ENCODE measurements at regions not wholly inside any gene's neighbourhood (a gene's known extent, or its start where the extent isn't known, plus 50 kb on each side); places are given as distances from the start of the nearest gene placed in this dataset.

GRCh38 chr5:7179364-7179763 lies 216.6 kb upstream of the ADCY2 start:
- no peak for TF ChIP-seq CTCF (IDR thresholded peaks at IDR 0.05; ENCODE audit: control extremely low read depth, extremely low read depth, low read depth, missing control alignments)
- DNase-seq (ENCODE audit: extremely low spot score) = no peak
- POLR2A ChIA-PET = no interaction called here
- CTCF ChIA-PET = no interaction called here

- ChIA-PET POLR2A (no interaction called here), CTCF (no interaction called here)
- DNase-seq (ENCODE audit: extremely low spot score) = no peak
Measured at GRCh38 chr5:7181841-7182240, 214.1 kb upstream of the ADCY2 start.

GRCh38 chr5:7185742-7186141 lies 210.2 kb upstream of the ADCY2 start:
- no peak for TF ChIP-seq CTCF (IDR thresholded peaks at IDR 0.05; ENCODE audit: control extremely low read depth, extremely low read depth, low read depth, missing control alignments)
- POLR2A ChIA-PET = no interaction called here
- DNase-seq (ENCODE audit: extremely low spot score) = no peak
- CTCF ChIA-PET = no interaction called here

More at GRCh38 chr5:7181841-7182240, 214.1 kb upstream of the ADCY2 start:
- TF ChIP-seq CTCF (IDR thresholded peaks at IDR 0.05; ENCODE audit: control extremely low read depth, extremely low read depth, low read depth, missing control alignments) = no peak

- DNase-seq (ENCODE audit: extremely low spot score) = no peak
- TF ChIP-seq CTCF (IDR thresholded peaks at IDR 0.05; ENCODE audit: control extremely low read depth, extremely low read depth, low read depth, missing control alignments) = no peak
- CTCF ChIA-PET = no interaction called here
- POLR2A ChIA-PET = no interaction called here
Measured at GRCh38 chr5:7186818-7187217, 209.1 kb upstream of the ADCY2 start.

- CTCF ChIA-PET = no interaction called here
- no peak for TF ChIP-seq CTCF (IDR thresholded peaks at IDR 0.05; ENCODE audit: control extremely low read depth, extremely low read depth, low read depth, missing control alignments)
- POLR2A ChIA-PET = no interaction called here
- no peak for DNase-seq (ENCODE audit: extremely low spot score)
Measured at GRCh38 chr5:7190712-7191250, 205.2 kb upstream of the ADCY2 start.

- no peak for TF ChIP-seq CTCF (IDR thresholded peaks at IDR 0.05; ENCODE audit: control extremely low read depth, extremely low read depth, low read depth, missing control alignments)
- no peak for DNase-seq (ENCODE audit: extremely low spot score)
- CTCF ChIA-PET = no interaction called here
- POLR2A ChIA-PET = no interaction called here
Measured at GRCh38 chr5:7192016-7192415, 203.9 kb upstream of the ADCY2 start.

- POLR2A ChIA-PET = no interaction called here
- no peak for TF ChIP-seq CTCF (IDR thresholded peaks at IDR 0.05; ENCODE audit: control extremely low read depth, extremely low read depth, low read depth, missing control alignments)
- no peak for DNase-seq (ENCODE audit: extremely low spot score)
- CTCF ChIA-PET = no interaction called here
Measured at GRCh38 chr5:7202846-7203245, 193.1 kb upstream of the ADCY2 start.

Measured in GM10248 (cell line).